KOPT-K1 (cell line): ENCODE measurements at regions not wholly inside any gene's neighbourhood (a gene's known extent, or its start where the extent isn't known, plus 50 kb on each side); places are given as distances from the start of the nearest gene placed in this dataset.
"Not testable (repeated sequence)": the region's sequence is repeated elsewhere in the genome, so short reads cannot be mapped to it uniquely, and the experiment has no call there.

Experiments
- H3K27ac ChIP-seq: fragments of 200-600 bp; sonication (generic); 2 replicates; pipeline ENCODE4 v1.5.1; 2016; ENCODE audit warnings: antibody characterized with exemption, mild to moderate bottlenecking, low read depth, low read length; ENCODE audit not compliant: poor library complexity, severe bottlenecking
- H3K36me3 ChIP-seq: fragments of 200-600 bp; sonication (generic); 2 replicates; pipeline ENCODE4 v1.5.1; 2017; ENCODE audit warnings: antibody characterized with exemption, mild to moderate bottlenecking, low read length, moderate library complexity; ENCODE audit not compliant: insufficient read depth
- H3K9me3 ChIP-seq: fragments of 200-600 bp; sonication (generic); 2 replicates; pipeline ENCODE4 v1.5.1; 2017; ENCODE audit warnings: antibody characterized with exemption, low read length, mild to moderate bottlenecking; ENCODE audit not compliant: insufficient read depth, poor library complexity, severe bottlenecking

- H3K27ac ChIP-seq = no peak overlapping the region
- H3K36me3 ChIP-seq = no peaks in the 10 kb centered on the region
- H3K9me3 ChIP-seq = no peaks in the 10 kb centered on the region
These were observed 1567.0 kb upstream of the SPRY2 start for GRCh38 chr13:81907787-81908372.

DNA sequence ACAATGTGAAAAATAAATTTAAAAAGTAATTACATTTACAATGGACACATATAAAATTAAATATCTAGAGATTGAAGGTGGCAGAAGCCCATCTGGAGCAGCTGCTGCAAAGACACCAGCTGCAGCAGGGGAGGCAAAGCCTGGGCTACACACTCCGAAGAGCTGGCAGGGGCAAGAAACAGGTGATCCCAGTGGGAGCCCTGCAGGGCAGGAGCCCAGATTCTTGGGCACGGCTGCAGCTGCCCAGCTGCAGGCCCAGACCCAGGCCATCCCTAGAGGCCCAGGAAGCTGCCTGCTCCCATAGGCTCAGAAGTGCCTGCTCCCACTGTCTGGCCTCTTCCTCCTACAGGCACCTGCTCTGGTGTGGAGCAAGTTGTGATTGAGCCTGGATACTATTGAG lies 1547.9 kb upstream of the SPRY2 start:
- Histone ChIP-seq H3K9me3 (peaks cover 4% of the 10 kb centered on the region), H3K27ac (no peak overlapping the region), H3K36me3 (no peaks in the 10 kb centered on the region)

DNA sequence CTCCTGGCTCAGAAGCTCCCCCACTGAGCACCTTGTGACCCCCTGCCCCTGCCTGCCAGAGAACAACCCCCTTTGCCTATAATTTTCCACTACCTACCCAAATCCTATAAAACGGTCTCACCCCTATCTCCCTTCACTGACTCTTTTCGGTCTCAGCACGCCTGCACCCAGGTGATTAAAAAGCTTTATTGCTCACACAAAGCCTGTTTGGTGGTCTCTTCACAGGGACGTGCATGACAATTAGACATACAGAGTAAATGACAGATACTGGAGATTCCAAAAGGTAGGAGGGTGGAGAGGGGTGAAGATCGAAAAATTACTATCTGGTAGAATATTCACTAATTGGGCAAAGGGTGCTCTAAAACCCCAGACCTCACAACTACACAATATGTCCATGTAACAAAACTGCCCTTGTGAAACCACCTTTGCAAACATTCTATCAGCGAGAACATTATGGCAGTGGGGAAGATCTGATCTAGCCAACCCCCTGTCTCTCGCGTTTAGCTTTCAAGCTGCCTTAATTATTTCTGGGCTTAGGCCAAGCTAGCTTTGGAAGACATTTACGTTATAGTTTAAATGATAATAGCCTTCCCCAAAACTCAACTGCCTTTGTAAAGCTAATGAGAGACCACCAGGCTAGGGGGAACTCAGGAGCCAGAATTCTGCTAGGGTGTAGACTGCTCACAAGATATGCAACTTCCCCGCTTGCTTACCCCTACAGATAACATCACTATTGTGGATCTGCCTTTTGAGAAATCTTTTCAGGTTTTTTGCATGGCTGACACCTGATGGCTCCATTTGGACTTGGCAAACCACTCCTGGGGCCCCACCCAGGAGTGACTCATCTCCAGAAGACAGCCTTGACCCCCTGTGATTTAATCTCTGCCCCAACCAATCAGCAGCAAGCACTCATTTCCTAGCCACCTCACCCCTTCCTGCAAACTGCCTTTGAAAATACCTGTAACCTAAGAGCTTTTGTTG lies 1534.0 kb upstream of the SPRY2 start:
- no peak overlapping the region for H3K27ac ChIP-seq
- H3K9me3 ChIP-seq = no peaks in the 10 kb centered on the region
- H3K36me3 ChIP-seq = no peaks in the 10 kb centered on the region

DNA sequence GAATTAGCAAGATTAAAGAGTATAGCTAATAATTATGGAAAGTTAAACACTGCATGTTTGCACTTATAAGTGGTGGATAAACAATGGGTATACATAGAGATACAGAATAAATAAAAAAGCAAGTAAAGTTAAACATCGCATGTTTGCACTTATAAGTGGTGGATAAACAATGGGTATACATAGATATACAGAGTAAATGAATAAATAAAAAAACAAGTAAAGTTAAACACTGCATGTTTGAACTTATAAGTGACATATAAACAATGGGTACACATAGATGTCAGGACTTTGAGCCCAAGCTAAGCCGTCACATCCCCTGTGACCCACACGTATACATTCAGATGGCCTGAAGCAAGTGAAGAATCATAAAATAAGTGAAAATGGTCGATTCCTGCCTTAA lies 1533.3 kb upstream of the SPRY2 start:
- H3K36me3 ChIP-seq = no peaks in the 10 kb centered on the region
- H3K27ac ChIP-seq = no peak overlapping the region
- no peaks in the 10 kb centered on the region for H3K9me3 ChIP-seq

GRCh38 chr13:81872581-81872980 lies 1531.7 kb upstream of the SPRY2 start:
- Histone ChIP-seq H3K9me3 (no peaks in the 10 kb centered on the region), H3K36me3 (no peaks in the 10 kb centered on the region), H3K27ac (no peak overlapping the region)

GRCh38 chr13:81871751-81872325 lies 1530.9 kb upstream of the SPRY2 start:
- not testable (repeated sequence) for H3K9me3 ChIP-seq, H3K27ac ChIP-seq, H3K36me3 ChIP-seq

GRCh38 chr13:81848291-81848690 lies 1507.4 kb upstream of the SPRY2 start:
- H3K27ac ChIP-seq = no peak overlapping the region
- H3K9me3 ChIP-seq = no peaks in the 10 kb centered on the region
- H3K36me3 ChIP-seq = no peaks in the 10 kb centered on the region

GRCh38 chr13:81846771-81847170 lies 1505.8 kb upstream of the SPRY2 start:
- Histone ChIP-seq H3K27ac (no peak overlapping the region), H3K9me3 (no peaks in the 10 kb centered on the region), H3K36me3 (no peaks in the 10 kb centered on the region)

DNA sequence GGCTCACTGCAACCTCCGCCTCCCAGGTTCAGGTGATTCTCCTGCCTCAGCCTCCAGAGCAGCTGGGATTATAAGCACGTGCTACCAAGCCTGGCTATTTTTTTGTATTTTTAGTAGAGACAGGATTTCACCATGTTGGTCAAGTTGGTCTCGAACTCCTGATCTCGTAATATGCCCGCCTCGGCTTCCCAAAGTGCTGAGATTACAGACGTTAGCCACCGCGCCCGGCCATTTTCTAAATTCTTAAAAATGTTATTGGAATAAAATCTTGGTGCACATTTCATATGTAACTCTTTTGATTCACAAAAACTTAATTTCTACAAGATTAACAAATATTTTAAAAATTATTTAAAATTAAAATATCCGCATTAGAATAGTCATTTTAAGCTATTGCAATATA lies 1480.3 kb upstream of the SPRY2 start:
- H3K36me3 ChIP-seq = no peaks in the 10 kb centered on the region
- H3K27ac ChIP-seq = no peak overlapping the region
- H3K9me3 ChIP-seq = no peaks in the 10 kb centered on the region

- H3K36me3 ChIP-seq = no peaks in the 10 kb centered on the region
- H3K27ac ChIP-seq = no peak overlapping the region
- no peaks in the 10 kb centered on the region for H3K9me3 ChIP-seq
These were observed 1459.5 kb upstream of the SPRY2 start for GRCh38 chr13:81800433-81800832.

GRCh38 chr13:81795710-81796109 lies 1454.8 kb upstream of the SPRY2 start:
- Histone ChIP-seq H3K27ac (no peak overlapping the region), H3K36me3 (no peaks in the 10 kb centered on the region), H3K9me3 (no peaks in the 10 kb centered on the region)

GRCh38 chr13:81791641-81792040 lies 1450.7 kb upstream of the SPRY2 start:
- H3K27ac ChIP-seq = no peak overlapping the region
- no peaks in the 10 kb centered on the region for H3K36me3 ChIP-seq
- H3K9me3 ChIP-seq = no peaks in the 10 kb centered on the region

DNA sequence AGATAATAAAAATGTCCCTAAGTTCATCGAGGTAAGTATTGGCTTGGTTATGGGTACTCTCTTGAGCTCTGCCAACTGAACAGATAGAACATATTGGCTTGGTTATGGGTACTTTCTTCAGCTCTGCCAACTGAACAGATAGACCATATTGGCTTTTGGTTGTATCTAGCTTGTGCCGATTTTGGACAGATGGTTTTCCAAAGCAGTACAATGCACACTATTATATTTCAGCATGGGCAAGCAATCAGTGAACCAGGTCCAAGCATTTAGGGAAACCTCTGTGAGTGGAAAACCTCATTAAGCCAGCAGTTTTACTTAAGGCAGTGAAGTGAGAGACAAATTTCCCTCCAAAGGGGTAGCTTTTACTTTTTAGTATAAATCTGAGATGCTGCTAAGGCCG lies 1440.5 kb upstream of the SPRY2 start:
- Histone ChIP-seq H3K36me3 (no peaks in the 10 kb centered on the region), H3K9me3 (no peaks in the 10 kb centered on the region), H3K27ac (no peak overlapping the region)

DNA sequence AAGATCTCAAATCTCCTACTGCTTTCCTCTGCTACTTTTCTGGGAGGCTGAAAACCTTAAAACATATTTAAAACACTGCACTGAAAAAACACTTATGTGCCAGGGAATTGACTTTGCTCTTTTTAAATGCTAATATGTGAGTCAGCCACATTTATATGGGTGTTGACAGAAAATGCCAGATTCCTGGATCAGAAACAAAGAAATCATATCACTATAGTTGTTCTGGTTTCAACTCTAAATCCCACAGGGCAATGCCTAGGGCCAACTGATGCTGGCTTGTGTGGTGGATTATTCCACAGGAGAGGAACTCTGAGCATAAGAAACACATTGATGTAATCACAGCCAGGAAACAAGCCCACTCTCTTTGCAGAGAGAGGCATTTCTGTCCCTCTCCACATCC lies 1439.0 kb upstream of the SPRY2 start:
- Histone ChIP-seq H3K27ac (no peak overlapping the region), H3K9me3 (no peaks in the 10 kb centered on the region), H3K36me3 (no peaks in the 10 kb centered on the region)

GRCh38 chr13:81778350-81778749 lies 1437.4 kb upstream of the SPRY2 start:
- Histone ChIP-seq H3K9me3 (no peaks in the 10 kb centered on the region), H3K27ac (no peak overlapping the region), H3K36me3 (no peaks in the 10 kb centered on the region)
